Stomach (tissue), 4 donors: ENCODE measurements at regions not wholly inside any gene's neighbourhood (a gene's known extent, or its start where the extent isn't known, plus 50 kb on each side); places are given as distances from the start of the nearest gene placed in this dataset.

Source experiments
- EP300 ChIP-seq: sonication (generic); formaldehyde crosslinking; IDR thresholded peaks from one replicate; pipeline ENCODE4 v1.6.1; 2017; ENCODE audit warnings: antibody characterized with exemption
- POLR2A ChIP-seq, 4 donors: fragments of 450-650 bp; IDR thresholded peaks; one replicate each; pipeline ENCODE4 v1.6.1; 2016; ENCODE audit warnings: antibody characterized with exemption in 4 of 4, control low read depth in 2 of 4, mild to moderate bottlenecking in 1 of 4, moderate library complexity in 1 of 4
- POLR2AphosphoS5 ChIP-seq, 3 donors: sonication (generic); formaldehyde crosslinking; IDR thresholded peaks; one replicate each; pipeline ENCODE4 v1.6.1; 2016; ENCODE audit warnings: antibody characterized with exemption in 3 of 3
- TF ChIP-seq, protein P1 (sequence below), 7 experiments: fragments of 450-650 bp in 4 of 7; fragments of 200-600 bp in 3 of 7; sonication (generic) in 3 of 7; IDR thresholded peaks; one replicate each; pipeline ENCODE4 v1.5.1; 2016 to 2019; ENCODE audit warnings: antibody characterized with exemption in 7 of 7, control low read depth in 2 of 7, mild to moderate bottlenecking in 1 of 7

DNA sequence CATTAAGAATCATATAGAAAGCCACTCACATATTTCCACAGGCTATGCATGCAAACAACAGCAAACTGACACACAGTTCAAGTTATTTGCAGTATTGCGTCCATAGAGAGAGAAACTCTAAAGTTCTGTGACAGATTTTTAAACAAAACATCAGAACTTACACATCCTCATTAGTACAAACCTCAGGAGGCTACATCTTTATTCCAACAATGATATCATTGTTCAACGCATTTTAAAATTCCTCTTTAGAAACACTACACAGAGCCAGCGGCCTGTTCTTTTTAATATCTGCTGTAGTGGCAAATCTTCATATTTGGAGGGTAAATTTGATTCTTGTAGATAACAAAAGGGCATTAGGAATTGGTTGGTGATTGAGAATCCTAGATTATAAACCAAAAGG lies 55.9 kb upstream of the NFE2L3 start:
- TF ChIP-seq, protein P1, sequence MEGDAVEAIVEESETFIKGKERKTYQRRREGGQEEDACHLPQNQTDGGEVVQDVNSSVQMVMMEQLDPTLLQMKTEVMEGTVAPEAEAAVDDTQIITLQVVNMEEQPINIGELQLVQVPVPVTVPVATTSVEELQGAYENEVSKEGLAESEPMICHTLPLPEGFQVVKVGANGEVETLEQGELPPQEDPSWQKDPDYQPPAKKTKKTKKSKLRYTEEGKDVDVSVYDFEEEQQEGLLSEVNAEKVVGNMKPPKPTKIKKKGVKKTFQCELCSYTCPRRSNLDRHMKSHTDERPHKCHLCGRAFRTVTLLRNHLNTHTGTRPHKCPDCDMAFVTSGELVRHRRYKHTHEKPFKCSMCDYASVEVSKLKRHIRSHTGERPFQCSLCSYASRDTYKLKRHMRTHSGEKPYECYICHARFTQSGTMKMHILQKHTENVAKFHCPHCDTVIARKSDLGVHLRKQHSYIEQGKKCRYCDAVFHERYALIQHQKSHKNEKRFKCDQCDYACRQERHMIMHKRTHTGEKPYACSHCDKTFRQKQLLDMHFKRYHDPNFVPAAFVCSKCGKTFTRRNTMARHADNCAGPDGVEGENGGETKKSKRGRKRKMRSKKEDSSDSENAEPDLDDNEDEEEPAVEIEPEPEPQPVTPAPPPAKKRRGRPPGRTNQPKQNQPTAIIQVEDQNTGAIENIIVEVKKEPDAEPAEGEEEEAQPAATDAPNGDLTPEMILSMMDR (IDR thresholded peaks at IDR 0.05) = no peak
- TF ChIP-seq POLR2AphosphoS5 (IDR thresholded peaks at IDR 0.05) = no peak
- no peak for TF ChIP-seq POLR2A (IDR thresholded peaks at IDR 0.05)
- TF ChIP-seq EP300 = no peak
